ENCODE measurements at regions not wholly inside any gene's neighbourhood (a gene's known extent, or its start where the extent isn't known, plus 50 kb on each side); places are given as distances from the start of the nearest gene placed in this dataset.

GRCh38 chr10:21207852-21208646, 310.9 kb upstream of the NEBL start:
- DNase-seq (ENCODE audit: low spot score): no peak

GRCh38 chr10:21205328-21205727, 308.2 kb upstream of the NEBL start:
- no peak for DNase-seq (ENCODE audit: low spot score)

- no peak for DNase-seq (ENCODE audit: low spot score)
Measured at GRCh38 chr10:21203473-21204107, 306.5 kb upstream of the NEBL start.

- no peak for DNase-seq (ENCODE audit: low spot score)
Measured at GRCh38 chr10:21202776-21203462, 305.8 kb upstream of the NEBL start.

GRCh38 chr10:21199501-21199900, 302.4 kb upstream of the NEBL start:
- DNase-seq (ENCODE audit: low spot score): no peak

GRCh38 chr10:21197838-21198237, 300.7 kb upstream of the NEBL start:
- DNase-seq (ENCODE audit: low spot score): no peak

- no peak for DNase-seq (ENCODE audit: low spot score)
Measured at GRCh38 chr10:21196822-21197395, 299.8 kb upstream of the NEBL start.

GRCh38 chr10:21195252-21195651, 298.1 kb upstream of the NEBL start:
- DNase-seq (ENCODE audit: low spot score): no peak

- no peak for DNase-seq (ENCODE audit: low spot score)
Measured at GRCh38 chr10:21194510-21194993, 297.4 kb upstream of the NEBL start.

- no peak for DNase-seq (ENCODE audit: low spot score)
Measured at GRCh38 chr10:21193196-21193595, 296.1 kb upstream of the NEBL start.

- DNase-seq (ENCODE audit: low spot score): no peak
Measured at GRCh38 chr10:21191512-21191911, 294.4 kb upstream of the NEBL start.

- no peak for DNase-seq (ENCODE audit: low spot score)
Measured at GRCh38 chr10:21184984-21185383, 287.9 kb upstream of the NEBL start.

GRCh38 chr10:21184216-21184615, 287.1 kb upstream of the NEBL start:
- DNase-seq (ENCODE audit: low spot score): no peak

GRCh38 chr10:21183025-21183424, 285.9 kb upstream of the NEBL start:
- no peak for DNase-seq (ENCODE audit: low spot score)

GRCh38 chr10:21181451-21181850, 284.3 kb upstream of the NEBL start:
- no peak for DNase-seq (ENCODE audit: low spot score)

- DNase-seq (ENCODE audit: low spot score): no peak
Measured at GRCh38 chr10:21180604-21181003, 283.5 kb upstream of the NEBL start.

GRCh38 chr10:21176934-21177480, 279.9 kb upstream of the NEBL start:
- no peak for DNase-seq (ENCODE audit: low spot score)

GRCh38 chr10:21175797-21176196, 278.7 kb upstream of the NEBL start:
- DNase-seq (ENCODE audit: low spot score): no peak

GRCh38 chr10:21174715-21175495, 277.8 kb upstream of the NEBL start:
- no peak for DNase-seq (ENCODE audit: low spot score)

GRCh38 chr10:21173802-21174714, 276.9 kb upstream of the NEBL start:
- DNase-seq (ENCODE audit: low spot score): peak; percentile 32

Data from AG08396 (cell line).